ENCODE measurements at regions not wholly inside any gene's neighbourhood (a gene's known extent, or its start where the extent isn't known, plus 50 kb on each side); places are given as distances from the start of the nearest gene placed in this dataset.

DNA sequence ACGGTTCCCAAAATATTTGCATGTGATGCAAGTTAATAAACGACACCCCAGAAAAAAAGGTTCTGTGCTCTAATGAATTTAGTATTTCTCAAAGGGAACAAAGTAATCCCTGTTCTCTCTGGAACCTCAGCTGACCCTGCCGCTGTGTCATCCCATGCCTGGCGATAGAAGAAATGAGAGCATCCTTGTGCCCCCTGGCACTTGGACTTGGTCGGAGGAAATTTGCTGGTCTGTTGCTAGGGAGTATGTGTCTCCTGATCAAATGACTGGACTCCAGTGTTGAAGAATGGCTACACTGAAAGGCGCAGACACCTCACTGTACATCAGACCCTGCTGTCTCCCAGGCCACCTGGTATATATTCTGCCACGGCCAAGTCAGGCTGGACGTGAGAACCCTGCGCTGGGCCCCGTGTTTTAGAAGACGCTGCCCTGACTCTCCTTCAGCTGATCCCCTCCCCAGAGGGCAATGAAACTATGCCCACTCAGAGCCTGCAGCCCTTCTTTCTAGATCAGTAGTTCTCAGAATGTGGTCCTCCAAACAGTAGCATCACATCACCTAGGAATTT is 67.2 kb downstream of the THNSL1 start:
- TF ChIP-seq CTCF (IDR thresholded peaks at IDR 0.05; ENCODE audit: insufficient read depth, low read length) (no peak), POLR2AphosphoS5 (IDR thresholded peaks at IDR 0.05; ENCODE audit: low read depth) (no peak), REST (IDR thresholded peaks at IDR 0.05; ENCODE audit: insufficient replicate concordance, low read depth) (no peak), SPI1 (IDR thresholded peaks at IDR 0.05; ENCODE audit: borderline replicate concordance, low read depth) (no peak)

Data from HL-60 (cell line).